GM21619 (cell line): ENCODE measurements at regions not wholly inside any gene's neighbourhood (a gene's known extent, or its start where the extent isn't known, plus 50 kb on each side); places are given as distances from the start of the nearest gene placed in this dataset.
A peak's percentile ranks its signal among the peaks of the same experiment; 100 is the strongest.

Experiments
- ATAC-seq: cut with Tn5 transposase; IDR thresholded peaks from one replicate; pipeline ENCODE4 v1.9.1; 2021; ENCODE audit not compliant: unreplicated experiment

GRCh38 chr5:27516437-27516836 is 478.1 kb upstream of the CDH9 start:
- no peak for ATAC-seq

- ATAC-seq = no peak
Measured at GRCh38 chr5:27511061-27511460, 472.7 kb upstream of the CDH9 start.

- no peak for ATAC-seq
Measured at GRCh38 chr5:27503813-27504212, 465.4 kb upstream of the CDH9 start.

GRCh38 chr5:27502236-27502635 is 463.9 kb upstream of the CDH9 start:
- ATAC-seq = no peak

- no peak for ATAC-seq
Measured at GRCh38 chr5:27497491-27497890, 459.1 kb upstream of the CDH9 start.

- ATAC-seq = no peak
Measured at GRCh38 chr5:27494887-27495286, 456.5 kb upstream of the CDH9 start.

- no peak for ATAC-seq
Measured at GRCh38 chr5:27491746-27492439, 453.5 kb upstream of the CDH9 start.

- ATAC-seq = no peak
Measured at GRCh38 chr5:27491047-27491446, 452.7 kb upstream of the CDH9 start.

GRCh38 chr5:27489701-27490100 is 451.3 kb upstream of the CDH9 start:
- ATAC-seq = no peak

GRCh38 chr5:27482663-27483062 is 444.3 kb upstream of the CDH9 start:
- ATAC-seq = no peak

GRCh38 chr5:27479859-27480258 is 441.5 kb upstream of the CDH9 start:
- ATAC-seq = no peak

GRCh38 chr5:27477550-27477949 is 439.2 kb upstream of the CDH9 start:
- ATAC-seq = no peak

GRCh38 chr5:27476356-27476988 is 438.1 kb upstream of the CDH9 start:
- ATAC-seq = no peak

- ATAC-seq = no peak
Measured at GRCh38 chr5:27475063-27475462, 436.7 kb upstream of the CDH9 start.

GRCh38 chr5:27474395-27474794 is 436.0 kb upstream of the CDH9 start:
- no peak for ATAC-seq

GRCh38 chr5:27474047-27474309 is 435.6 kb upstream of the CDH9 start:
- no peak for ATAC-seq

GRCh38 chr5:27473307-27474046 is 435.1 kb upstream of the CDH9 start:
- ATAC-seq = no peak

GRCh38 chr5:27472871-27473270 is 434.5 kb upstream of the CDH9 start:
- no peak for ATAC-seq

- peak; percentile 64 for ATAC-seq
Measured at GRCh38 chr5:27472000-27472763, 433.8 kb upstream of the CDH9 start.

- ATAC-seq = no peak
Measured at GRCh38 chr5:27466959-27467358, 428.6 kb upstream of the CDH9 start.

- ATAC-seq = no peak
Measured at GRCh38 chr5:27465140-27465539, 426.8 kb upstream of the CDH9 start.
